GM12873 (cell line): ENCODE measurements at regions not wholly inside any gene's neighbourhood (a gene's known extent, or its start where the extent isn't known, plus 50 kb on each side); places are given as distances from the start of the nearest gene placed in this dataset.

Source experiments
- CTCF ChIP-seq: IDR thresholded peaks from 2 replicates; pipeline ENCODE4 v1.5.1; 2012; ENCODE audit warnings: low read depth, mild to moderate bottlenecking, moderate library complexity, low read length, control low read depth; ENCODE audit not compliant: insufficient read depth; ENCODE audit errors: missing control alignments

- TF ChIP-seq CTCF = no peak
These were observed 165.0 kb upstream of the IRF2BP2 start for GRCh38 chr1:234774971-234775370.

- TF ChIP-seq CTCF = no peak
These were observed 164.1 kb upstream of the IRF2BP2 start for GRCh38 chr1:234773936-234774677.

- no peak for TF ChIP-seq CTCF
These were observed 162.6 kb upstream of the IRF2BP2 start for GRCh38 chr1:234772345-234773147.

GRCh38 chr1:234771642-234772344, 161.8 kb upstream of the IRF2BP2 start:
- no peak for TF ChIP-seq CTCF

GRCh38 chr1:234770924-234771540, 161.1 kb upstream of the IRF2BP2 start:
- TF ChIP-seq CTCF = no peak

GRCh38 chr1:234769986-234770795, 160.2 kb upstream of the IRF2BP2 start:
- TF ChIP-seq CTCF = no peak
